Neural progenitor cell (in vitro differentiated cells): ENCODE measurements at regions not wholly inside any gene's neighbourhood (a gene's known extent, or its start where the extent isn't known, plus 50 kb on each side); places are given as distances from the start of the nearest gene placed in this dataset.

Source experiments
- DNase-seq: peaks from one replicate; pipeline ENCODE4 v3.0.0-alpha.2; 2016; ENCODE audit warnings: low spot score
- H2AFZ ChIP-seq: fragments of 200-600 bp; sonication (generic); replicated peaks from 2 replicates; pipeline ENCODE4 v1.6.1; 2016; ENCODE audit warnings: antibody characterized with exemption
- H3F3A ChIP-seq: fragments of 200-600 bp; sonication (generic); 2 replicates; pipeline ENCODE4 v1.6.1; 2016; ENCODE audit warnings: antibody characterized with exemption, low read depth
- H3K27ac ChIP-seq: fragments of 200-600 bp; sonication (generic); 2 replicates; pipeline ENCODE4 v1.5.1; 2016; ENCODE audit warnings: mild to moderate bottlenecking
- H3K27me3 ChIP-seq: fragments of 200-600 bp; sonication (generic); 2 replicates; pipeline ENCODE4 v1.6.1; 2016; ENCODE audit warnings: mild to moderate bottlenecking, moderate library complexity
- H3K36me3 ChIP-seq: fragments of 200-600 bp; sonication (generic); 2 replicates; pipeline ENCODE4 v1.5.1; 2016
- H3K4me1 ChIP-seq: fragments of 200-600 bp; sonication (generic); 2 replicates; pipeline ENCODE4 v1.6.1; 2016; ENCODE audit warnings: mixed run types
- H3K4me2 ChIP-seq: fragments of 200-600 bp; sonication (generic); 2 replicates; pipeline ENCODE4 v1.6.1; 2016
- H3K4me3 ChIP-seq: fragments of 200-600 bp; sonication (generic); 2 replicates; pipeline ENCODE4 v1.5.1; 2016
- H3K79me2 ChIP-seq: fragments of 200-600 bp; sonication (generic); 2 replicates; pipeline ENCODE4 v1.6.1; 2016; ENCODE audit warnings: low read depth
- H3K9ac ChIP-seq: fragments of 200-600 bp; sonication (generic); 2 replicates; pipeline ENCODE4 v1.6.1; 2016
- H3K9me3 ChIP-seq: fragments of 200-600 bp; sonication (generic); 2 replicates; pipeline ENCODE4 v1.5.1; 2016; ENCODE audit warnings: low read depth
- H4K20me1 ChIP-seq: fragments of 200-600 bp; sonication (generic); 2 replicates; pipeline ENCODE4 v1.6.1; 2016; ENCODE audit warnings: low read depth
- H3K27ac Mint-ChIP-seq: 3 replicates; pipeline ENCODE4 v1.8.0; 2021; ENCODE audit warnings: mixed read lengths
- H3K27me3 Mint-ChIP-seq: 2 replicates; pipeline ENCODE4 v1.8.0; 2022; ENCODE audit warnings: low read depth, mild to moderate bottlenecking, inconsistent platforms, moderate library complexity, mixed read lengths; ENCODE audit not compliant: insufficient read depth
- H3K36me3 Mint-ChIP-seq: 3 replicates; pipeline ENCODE4 v1.8.0; 2021; ENCODE audit warnings: mixed read lengths
- H3K4me1 Mint-ChIP-seq: 3 replicates; pipeline ENCODE4 v1.8.0; 2021; ENCODE audit warnings: mixed read lengths
- H3K4me3 Mint-ChIP-seq: 3 replicates; pipeline ENCODE4 v1.8.0; 2021; ENCODE audit warnings: mild to moderate bottlenecking, moderate library complexity, mixed read lengths
- H3K9me3 Mint-ChIP-seq: 3 replicates; pipeline ENCODE4 v1.8.0; 2020; ENCODE audit warnings: mixed read lengths
- EZH2 ChIP-seq: fragments of 200-600 bp; sonication (generic); IDR thresholded peaks from 2 replicates; pipeline ENCODE4 v1.6.1; 2017; ENCODE audit warnings: antibody characterized with exemption, mild to moderate bottlenecking, moderate library complexity
- EZH2phosphoT487 ChIP-seq: fragments of 200-600 bp; sonication (generic); IDR thresholded peaks from 2 replicates; pipeline ENCODE4 v1.6.1; 2017; ENCODE audit warnings: antibody characterized with exemption
- TF ChIP-seq, protein P1 (sequence below): fragments of 200-600 bp; sonication (generic); IDR thresholded peaks from 2 replicates; pipeline ENCODE4 v1.5.1; 2017; ENCODE audit warnings: antibody characterized with exemption, mild to moderate bottlenecking

DNA sequence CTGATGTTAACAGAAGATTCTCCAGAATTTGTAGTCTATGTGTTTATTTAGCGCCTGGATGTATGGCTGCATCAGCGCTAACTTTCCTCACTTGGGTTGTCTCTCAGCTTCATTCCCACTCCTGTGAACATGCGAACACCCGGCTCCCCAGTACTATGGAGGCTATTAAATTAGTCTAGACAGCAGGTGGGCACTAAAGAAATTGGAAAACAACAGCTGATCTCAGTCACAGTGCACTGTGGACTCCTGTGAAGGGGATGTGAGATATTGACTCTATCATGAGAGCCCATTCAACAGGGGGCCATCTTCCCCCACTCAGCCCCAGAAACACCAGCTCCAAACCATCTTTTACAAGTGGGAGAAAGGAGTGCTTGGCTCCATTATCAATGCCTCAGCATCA lies 471.0 kb downstream of the KDM4C start:
- Mint-ChIP-seq H3K27me3 (peaks cover 3% of the 10 kb centered on the region), H3K27ac (no peak overlapping the region)

DNA sequence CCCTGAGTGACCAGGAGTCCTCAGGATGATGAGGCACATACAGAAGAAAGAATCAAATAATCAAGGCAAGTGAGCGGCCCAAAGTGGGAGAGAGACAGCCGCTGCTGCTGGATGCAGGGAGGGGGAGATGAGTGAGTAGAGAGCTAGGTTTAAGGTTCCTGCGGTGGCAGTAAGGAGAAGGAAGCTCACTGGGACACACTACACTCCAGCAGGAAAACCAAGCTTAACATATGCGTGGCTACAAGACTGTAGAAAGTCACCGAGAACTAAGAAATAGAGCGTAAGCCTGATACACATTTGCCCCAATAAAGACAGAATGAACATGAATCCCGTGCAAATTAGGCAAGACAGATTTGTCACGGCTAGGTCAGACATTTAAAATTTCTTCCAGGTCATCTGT lies 470.2 kb downstream of the KDM4C start:
- no peaks in the 10 kb centered on the region for H3K9me3 Mint-ChIP-seq
- H3K4me3 Mint-ChIP-seq = no peak overlapping the region
- no peaks in the 10 kb centered on the region for H3F3A ChIP-seq
- TF ChIP-seq EZH2 (no peak), EZH2phosphoT487 (no peak)
- TF ChIP-seq, protein P1, sequence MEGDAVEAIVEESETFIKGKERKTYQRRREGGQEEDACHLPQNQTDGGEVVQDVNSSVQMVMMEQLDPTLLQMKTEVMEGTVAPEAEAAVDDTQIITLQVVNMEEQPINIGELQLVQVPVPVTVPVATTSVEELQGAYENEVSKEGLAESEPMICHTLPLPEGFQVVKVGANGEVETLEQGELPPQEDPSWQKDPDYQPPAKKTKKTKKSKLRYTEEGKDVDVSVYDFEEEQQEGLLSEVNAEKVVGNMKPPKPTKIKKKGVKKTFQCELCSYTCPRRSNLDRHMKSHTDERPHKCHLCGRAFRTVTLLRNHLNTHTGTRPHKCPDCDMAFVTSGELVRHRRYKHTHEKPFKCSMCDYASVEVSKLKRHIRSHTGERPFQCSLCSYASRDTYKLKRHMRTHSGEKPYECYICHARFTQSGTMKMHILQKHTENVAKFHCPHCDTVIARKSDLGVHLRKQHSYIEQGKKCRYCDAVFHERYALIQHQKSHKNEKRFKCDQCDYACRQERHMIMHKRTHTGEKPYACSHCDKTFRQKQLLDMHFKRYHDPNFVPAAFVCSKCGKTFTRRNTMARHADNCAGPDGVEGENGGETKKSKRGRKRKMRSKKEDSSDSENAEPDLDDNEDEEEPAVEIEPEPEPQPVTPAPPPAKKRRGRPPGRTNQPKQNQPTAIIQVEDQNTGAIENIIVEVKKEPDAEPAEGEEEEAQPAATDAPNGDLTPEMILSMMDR = no peak
- no peaks in the 10 kb centered on the region for H3K79me2 ChIP-seq
- H3K4me1 Mint-ChIP-seq = peaks cover 17% of the 10 kb centered on the region
- H3K27me3 Mint-ChIP-seq = peaks cover 3% of the 10 kb centered on the region
- H3K4me2 ChIP-seq = no peak overlapping the region
- H3K4me3 ChIP-seq = no peak overlapping the region
- no peaks in the 10 kb centered on the region for H3K4me1 ChIP-seq
- no peaks in the 10 kb centered on the region for H4K20me1 ChIP-seq
- no peaks in the 10 kb centered on the region for H3K36me3 Mint-ChIP-seq
- no peak overlapping the region for H3K27ac ChIP-seq
- no peak overlapping the region for H3K9ac ChIP-seq
- H3K36me3 ChIP-seq = no peaks in the 10 kb centered on the region
- H3K27ac Mint-ChIP-seq = no peak overlapping the region
- no peak for DNase-seq
- no peak overlapping the region for H2AFZ ChIP-seq
- H3K27me3 ChIP-seq = no peaks in the 10 kb centered on the region
- H3K9me3 ChIP-seq = no peaks in the 10 kb centered on the region

More for the DNA sequence above, 471.0 kb downstream of the KDM4C start:
- TF ChIP-seq, protein P1 = no peak
- no peak for TF ChIP-seq EZH2
- no peak for TF ChIP-seq EZH2phosphoT487
- no peak overlapping the region for H3K4me3 ChIP-seq
- no peak overlapping the region for H3K9ac ChIP-seq
- no peaks in the 10 kb centered on the region for H3K27me3 ChIP-seq
- peaks cover 3% of the 10 kb centered on the region for H3K9me3 Mint-ChIP-seq
- peaks cover 16% of the 10 kb centered on the region for H3K4me1 Mint-ChIP-seq
- H3K36me3 ChIP-seq = no peaks in the 10 kb centered on the region
- no peak for DNase-seq
- no peak overlapping the region for H3K4me2 ChIP-seq
- H3K36me3 Mint-ChIP-seq = no peaks in the 10 kb centered on the region
- no peaks in the 10 kb centered on the region for H3K4me1 ChIP-seq
- H3K27ac ChIP-seq = no peak overlapping the region
- no peaks in the 10 kb centered on the region for H3K79me2 ChIP-seq
- no peak overlapping the region for H3K4me3 Mint-ChIP-seq
- H3F3A ChIP-seq = no peaks in the 10 kb centered on the region
- H4K20me1 ChIP-seq = no peaks in the 10 kb centered on the region
- H3K9me3 ChIP-seq = no peaks in the 10 kb centered on the region
- no peak overlapping the region for H2AFZ ChIP-seq

DNA sequence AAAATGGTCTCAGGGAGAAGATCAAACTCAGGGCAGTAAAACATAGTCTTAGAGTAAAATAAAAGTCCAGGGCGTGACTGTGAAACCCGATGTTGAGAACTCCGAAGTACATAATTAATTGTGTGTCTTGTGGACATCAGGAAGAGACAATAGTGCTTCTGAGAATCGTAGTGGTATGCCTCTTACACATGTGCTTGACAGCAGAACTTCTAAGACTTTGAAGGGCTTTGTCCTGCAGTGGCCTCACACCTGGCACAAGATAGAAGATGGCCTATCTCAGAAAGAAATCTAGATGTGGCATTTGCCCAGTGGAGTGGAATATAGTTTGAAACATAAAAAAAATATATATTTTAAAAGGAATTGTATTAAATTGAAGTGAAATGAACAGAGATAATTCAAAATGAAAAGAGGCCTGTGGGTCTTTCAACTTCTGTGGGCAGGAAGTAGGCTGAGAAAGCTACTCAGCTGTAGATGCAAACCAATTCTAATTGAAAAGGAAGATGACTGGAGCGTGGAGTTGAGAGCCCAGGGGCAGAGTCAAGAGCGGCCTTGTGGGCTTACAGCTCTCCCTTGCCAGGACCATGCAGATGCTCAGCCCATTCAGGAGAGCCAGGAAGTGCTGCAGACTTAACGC lies 468.4 kb downstream of the KDM4C start:
- TF ChIP-seq EZH2 (no peak), EZH2phosphoT487 (no peak)
- TF ChIP-seq, protein P1 = no peak
- Histone ChIP-seq H3K27me3 (no peaks in the 10 kb centered on the region), H3K4me1 (no peaks in the 10 kb centered on the region), H3K9me3 (no peaks in the 10 kb centered on the region), H3K9ac (no peak overlapping the region), H3K27ac (no peak overlapping the region), H4K20me1 (no peaks in the 10 kb centered on the region), H3K4me3 (no peak overlapping the region), H3K36me3 (no peaks in the 10 kb centered on the region), H3K4me2 (no peak overlapping the region), H2AFZ (no peak overlapping the region), H3F3A (no peaks in the 10 kb centered on the region), H3K79me2 (no peaks in the 10 kb centered on the region)
- H3K36me3 Mint-ChIP-seq = no peaks in the 10 kb centered on the region
- no peak overlapping the region for H3K27ac Mint-ChIP-seq
- peaks cover 6% of the 10 kb centered on the region for H3K27me3 Mint-ChIP-seq
- H3K4me1 Mint-ChIP-seq = peaks cover 17% of the 10 kb centered on the region
- DNase-seq = no peak
- no peaks in the 10 kb centered on the region for H3K9me3 Mint-ChIP-seq
- no peak overlapping the region for H3K4me3 Mint-ChIP-seq
